HG03159 (cell line): ENCODE measurements at regions not wholly inside any gene's neighbourhood (a gene's known extent, or its start where the extent isn't known, plus 50 kb on each side); places are given as distances from the start of the nearest gene placed in this dataset.
A peak's percentile ranks its signal among the peaks of the same experiment; 100 is the strongest.

Experiments used
- ATAC-seq: cut with Tn5 transposase; IDR thresholded peaks from one replicate; pipeline ENCODE4 v1.9.1; 2021; ENCODE audit warnings: mild to moderate bottlenecking, moderate library complexity; ENCODE audit not compliant: unreplicated experiment

GRCh38 chr9:104009826-104010225 is 84.3 kb upstream of the SMC2 start:
- no peak for ATAC-seq

GRCh38 chr9:104022083-104022482 is 72.0 kb upstream of the SMC2 start:
- ATAC-seq, result no peak

DNA sequence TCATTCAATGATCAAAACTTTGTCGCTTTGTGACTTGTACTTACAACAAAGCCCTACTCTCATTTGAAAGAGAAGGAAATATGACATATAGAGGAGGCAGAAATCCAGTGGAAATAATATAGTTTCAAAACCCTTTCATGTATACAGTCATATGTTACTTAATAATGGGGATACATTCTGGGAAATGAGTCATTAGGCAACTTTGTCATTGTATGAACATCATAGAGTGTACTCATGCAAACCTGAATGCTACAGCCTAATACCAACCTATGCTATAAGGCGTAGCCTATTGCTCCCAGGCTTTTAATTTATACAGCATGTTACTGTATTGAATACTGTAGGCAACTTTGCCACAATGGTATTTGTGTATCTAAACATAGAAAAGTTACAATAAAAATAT is 69.0 kb upstream of the SMC2 start:
- ATAC-seq, result no peak

DNA sequence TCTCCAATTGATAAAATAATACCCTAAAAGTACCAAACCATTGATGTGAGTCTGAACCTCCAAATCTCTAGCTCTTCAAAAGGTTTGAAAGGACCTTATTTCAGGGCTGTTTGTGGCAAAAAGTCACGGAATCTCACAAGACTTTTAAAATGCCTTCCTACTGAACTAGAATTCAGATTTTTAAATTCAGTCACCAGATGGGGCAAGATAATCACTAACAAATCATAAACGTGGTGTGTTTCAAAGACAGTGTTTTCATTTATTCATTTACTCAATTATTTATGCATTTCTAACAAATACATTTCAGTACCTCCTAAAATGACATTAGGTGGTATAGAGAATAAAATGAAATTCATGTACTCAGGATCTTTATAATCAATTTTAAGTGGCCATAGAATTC is 68.2 kb upstream of the SMC2 start:
- ATAC-seq, result no peak

DNA sequence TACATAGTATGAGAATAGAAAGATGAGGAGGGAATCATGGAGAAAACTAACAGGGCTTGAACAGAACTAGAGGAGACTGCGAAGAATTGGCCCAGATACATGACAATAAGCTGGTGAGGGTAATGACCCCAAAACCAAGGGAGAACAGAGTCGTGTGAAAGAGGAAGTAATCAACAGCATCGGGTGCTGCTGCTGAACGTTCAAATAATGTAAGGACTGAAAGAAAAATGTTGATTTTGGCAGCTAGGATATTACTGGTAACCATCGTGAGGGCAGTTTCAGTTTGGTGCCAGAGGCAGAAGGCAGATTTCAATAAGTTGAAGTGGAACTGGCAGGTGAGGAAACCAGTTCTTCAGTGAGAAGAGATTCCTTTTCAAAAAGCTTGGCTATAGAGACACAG is 66.8 kb upstream of the SMC2 start:
- peak; percentile 68 for ATAC-seq

DNA sequence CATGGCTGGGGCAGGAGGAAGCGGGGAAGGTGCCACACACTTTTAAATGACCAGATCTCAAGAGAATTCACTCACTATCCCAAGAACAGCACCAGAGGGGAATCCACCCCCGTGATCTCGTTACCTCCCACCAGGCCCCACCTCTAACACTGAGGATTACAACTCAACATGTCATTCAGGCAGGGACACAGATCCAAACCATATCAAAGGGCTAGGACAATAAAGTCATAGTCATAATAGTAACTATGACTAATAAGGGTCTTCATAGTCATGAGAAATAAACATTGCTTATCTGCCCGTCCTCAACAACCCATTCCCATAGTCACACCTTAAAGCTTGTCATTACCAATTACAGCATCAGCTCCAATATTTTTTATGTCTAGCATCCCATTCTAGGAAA is 65.3 kb upstream of the SMC2 start:
- no peak for ATAC-seq
